ENCODE measurements at regions not wholly inside any gene's neighbourhood (a gene's known extent, or its start where the extent isn't known, plus 50 kb on each side); places are given as distances from the start of the nearest gene placed in this dataset.

- no peak for DNase-seq
Measured at GRCh38 chr1:95686217-95686616, 452.2 kb downstream of the RWDD3 start.

GRCh38 chr1:95699149-95699953 lies 465.3 kb downstream of the RWDD3 start:
- no peak for DNase-seq

DNA sequence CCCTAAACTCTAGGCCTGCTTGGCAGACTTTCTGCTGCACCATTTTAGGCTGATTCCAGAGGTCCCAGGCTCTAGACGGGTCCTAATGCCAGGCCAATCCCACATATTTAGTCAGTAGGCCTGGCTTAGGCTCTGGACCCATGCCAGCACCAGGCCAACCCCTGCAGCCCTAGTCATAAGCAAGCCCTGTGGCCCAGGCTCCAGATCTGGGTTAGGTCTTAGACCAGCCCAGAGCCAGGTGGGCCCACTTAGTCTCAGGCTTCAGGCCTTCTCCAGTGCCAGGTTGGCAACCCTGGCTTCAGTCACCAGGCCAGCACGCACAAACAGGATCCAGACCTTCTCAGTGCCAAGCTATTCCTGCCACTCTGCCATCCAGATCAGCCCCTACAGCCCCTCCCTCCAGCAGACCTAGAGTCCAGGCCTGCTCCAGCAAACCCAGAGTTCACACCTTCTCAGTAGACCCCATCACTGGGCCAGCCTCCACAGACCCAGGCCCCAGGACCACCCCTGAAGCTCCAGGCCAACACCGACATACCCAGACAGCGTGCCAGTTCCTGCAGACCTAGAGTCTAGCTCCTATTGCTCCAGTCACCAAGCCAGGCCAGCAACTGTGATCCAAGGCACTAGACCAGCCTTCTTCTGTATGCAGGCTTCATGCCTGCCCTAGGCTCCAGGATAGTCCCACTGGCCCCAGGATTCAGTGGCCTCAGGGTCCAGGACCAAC lies 467.6 kb downstream of the RWDD3 start:
- no peak for DNase-seq

GRCh38 chr1:95703046-95703445 lies 469.0 kb downstream of the RWDD3 start:
- DNase-seq = no peak

GRCh38 chr1:95716097-95716496 lies 482.1 kb downstream of the RWDD3 start:
- DNase-seq = no peak

- DNase-seq = no peak
Measured at GRCh38 chr1:95716550-95716949, 482.5 kb downstream of the RWDD3 start.

DNA sequence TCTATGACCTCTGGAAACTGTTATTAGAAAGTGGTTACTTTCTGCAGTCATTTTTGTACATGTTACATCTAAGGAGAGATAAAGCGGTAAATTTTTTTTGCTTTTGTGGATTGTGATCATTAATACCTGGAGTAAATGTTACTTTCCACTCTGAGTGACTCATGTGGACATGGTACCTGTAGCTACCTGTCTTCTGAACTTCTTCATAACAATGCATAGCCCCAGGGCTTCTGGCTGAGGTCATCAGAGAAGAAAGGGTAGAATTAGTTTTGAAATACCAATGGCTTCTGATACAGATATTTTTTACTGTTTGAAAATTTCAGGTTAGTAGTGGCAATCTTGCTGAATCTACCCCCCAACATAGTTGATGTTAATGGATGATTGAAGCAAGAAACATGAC lies 489.3 kb downstream of the RWDD3 start:
- no peak for DNase-seq

DNA sequence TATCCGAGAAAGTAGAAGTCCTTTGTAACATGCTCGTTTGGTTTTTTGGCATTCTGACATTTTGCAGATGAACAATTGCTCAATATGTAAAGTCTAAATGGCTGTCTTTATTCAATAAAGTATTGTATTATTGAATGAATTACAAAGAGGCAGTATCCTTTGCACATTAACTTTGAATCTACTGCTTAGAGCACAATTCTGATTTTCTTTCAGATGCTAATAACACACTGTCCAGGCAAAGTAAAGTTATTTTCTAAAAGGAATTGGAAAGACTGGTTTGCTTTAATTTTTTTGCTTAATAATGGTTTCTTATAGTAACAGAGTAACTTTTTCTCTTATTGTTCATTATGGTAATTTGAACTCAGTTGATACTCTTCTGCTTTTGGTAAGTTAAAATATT lies 494.8 kb downstream of the RWDD3 start:
- DNase-seq = no peak

DNA sequence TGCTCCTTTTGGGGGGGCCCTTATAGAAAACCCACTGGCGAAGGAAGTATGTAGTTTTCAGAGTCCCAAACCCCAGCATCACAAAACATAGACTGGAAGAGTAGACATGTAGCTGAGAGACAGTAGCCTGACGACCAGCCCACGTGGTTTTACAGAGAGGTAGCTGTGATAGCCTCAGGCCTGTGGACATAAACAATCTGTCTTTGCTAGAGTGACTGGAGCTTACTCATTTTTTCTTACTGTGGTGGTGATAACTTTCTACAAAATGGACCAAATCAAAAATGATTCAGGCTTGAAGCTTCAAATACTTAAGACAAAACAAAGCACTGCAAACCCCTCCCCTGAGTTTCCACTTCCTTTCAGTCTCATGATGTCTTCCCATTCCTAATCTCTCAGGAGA lies 497.0 kb downstream of the RWDD3 start:
- DNase-seq = no peak

DNA sequence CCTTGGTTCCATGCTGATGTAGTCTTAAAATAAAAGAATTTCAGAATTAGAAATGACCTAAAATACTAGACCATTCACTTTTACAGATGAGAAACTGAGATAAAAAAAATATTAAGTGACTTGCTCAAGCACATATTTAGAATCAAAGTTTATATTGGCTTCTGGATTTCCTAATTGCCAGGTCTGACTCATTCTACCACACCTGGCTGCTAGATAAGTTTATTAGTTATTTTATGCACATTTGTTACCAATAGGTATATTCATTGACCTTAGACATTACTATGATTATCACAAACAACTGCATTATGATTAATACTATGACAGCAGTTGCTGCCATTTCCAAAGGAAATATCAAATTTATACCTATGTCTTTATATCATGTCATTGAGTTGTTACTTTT lies 497.5 kb downstream of the RWDD3 start:
- DNase-seq = no peak

- DNase-seq = no peak
Measured at GRCh38 chr1:95733031-95733430, 499.0 kb downstream of the RWDD3 start.

- no peak for DNase-seq
Measured at GRCh38 chr1:95733671-95734070, 499.7 kb downstream of the RWDD3 start.

GRCh38 chr1:95734560-95734959 lies 500.6 kb downstream of the RWDD3 start:
- no peak for DNase-seq

- no peak for DNase-seq
Measured at GRCh38 chr1:95742591-95743089, 508.6 kb downstream of the RWDD3 start.

DNA sequence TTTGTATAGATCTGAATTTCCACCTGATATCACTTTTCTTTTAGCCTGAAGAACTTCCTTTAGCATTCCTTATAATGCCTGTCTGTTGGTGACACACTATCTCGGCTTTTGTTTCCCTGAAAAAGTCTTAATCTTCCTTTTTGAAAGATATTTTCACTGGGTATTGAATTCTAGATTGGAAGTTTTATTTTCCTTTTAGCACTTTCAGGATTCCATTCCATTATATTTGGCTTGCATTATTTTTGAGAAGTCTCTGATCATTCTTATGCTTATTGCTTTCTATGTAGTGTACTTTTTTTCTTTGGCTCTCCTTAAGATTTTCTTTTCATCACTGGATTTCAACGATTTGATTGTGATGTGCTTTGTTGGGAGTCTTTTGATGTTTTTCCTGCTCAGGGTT lies 510.7 kb downstream of the RWDD3 start:
- no peak for DNase-seq

- no peak for DNase-seq
Measured at GRCh38 chr1:95752515-95753381, 518.7 kb downstream of the RWDD3 start.

DNA sequence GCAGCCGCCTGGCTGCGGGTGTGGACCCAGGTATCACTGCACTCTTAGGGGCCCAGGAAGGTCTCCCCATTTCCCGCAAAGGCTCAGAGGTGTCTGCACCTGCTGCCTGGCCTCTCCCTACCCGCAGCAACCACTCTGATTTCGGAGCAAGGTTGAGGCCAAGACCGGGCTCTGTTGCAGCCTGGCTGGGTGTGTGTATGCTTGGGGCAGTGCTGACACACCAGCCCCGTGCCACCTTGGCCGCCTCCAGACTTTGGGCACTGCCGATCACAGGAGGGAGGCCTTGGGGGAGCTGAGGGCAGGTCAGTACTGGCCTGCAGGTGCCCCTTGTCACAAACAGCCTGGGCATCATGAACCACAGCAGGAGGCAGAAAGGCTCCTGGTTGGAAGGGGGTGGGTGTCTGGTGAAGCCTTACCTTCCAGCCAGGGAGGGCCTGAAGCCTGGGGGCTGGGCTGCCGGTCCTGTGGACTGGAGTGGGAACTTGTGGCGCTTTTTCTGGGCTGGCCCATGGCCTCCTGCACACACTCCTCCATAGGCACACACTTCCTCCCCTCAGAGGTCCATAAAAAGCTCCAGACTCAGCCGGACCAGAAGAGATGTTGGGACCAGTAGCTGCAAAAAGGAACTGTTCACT lies 519.5 kb downstream of the RWDD3 start:
- no peak for DNase-seq

DNA sequence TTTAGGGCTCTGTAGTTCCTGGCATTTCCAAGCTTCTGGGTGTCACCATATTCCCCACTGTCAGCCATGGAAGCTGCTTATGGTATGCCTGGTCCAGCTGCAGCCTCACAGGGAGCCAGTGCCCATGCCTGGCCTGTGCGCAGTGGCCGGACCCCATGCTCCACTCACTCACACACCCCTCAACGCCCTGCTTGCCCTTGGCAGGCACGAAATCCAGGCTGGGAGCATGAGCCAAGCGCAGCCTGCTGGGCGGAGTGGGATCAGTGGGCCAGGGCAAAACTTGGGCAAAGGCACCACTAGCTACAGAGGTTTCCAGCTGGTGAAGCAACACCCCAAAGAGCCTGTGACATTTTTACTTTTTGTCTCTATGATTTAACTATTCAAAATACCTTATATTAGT lies 520.4 kb downstream of the RWDD3 start:
- DNase-seq = no peak

- no peak for DNase-seq
Measured at GRCh38 chr1:95766036-95766435, 532.0 kb downstream of the RWDD3 start.

GRCh38 chr1:95770581-95770980 lies 536.6 kb downstream of the RWDD3 start:
- DNase-seq = no peak

DNA sequence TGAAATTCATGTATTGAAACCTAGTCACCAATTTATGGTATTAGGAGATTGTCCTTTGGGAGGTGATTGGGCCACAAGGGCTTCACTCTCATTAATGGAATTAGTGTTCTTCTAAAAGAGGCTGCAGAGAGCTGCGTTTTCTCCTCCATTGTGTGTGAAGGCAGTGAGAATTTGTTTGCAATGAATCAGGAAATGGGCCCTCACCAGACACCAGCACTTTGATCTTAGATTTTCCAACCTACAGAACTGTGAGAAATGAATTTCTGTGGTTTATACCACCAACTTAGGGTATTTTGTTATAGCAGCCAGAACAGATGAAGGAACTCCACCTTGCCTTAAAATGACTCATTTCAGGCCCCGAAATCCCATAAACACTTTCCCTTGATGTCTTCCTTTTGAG lies 544.2 kb downstream of the RWDD3 start:
- DNase-seq = no peak

GRCh38 chr1:95780836-95781235 lies 546.8 kb downstream of the RWDD3 start:
- DNase-seq = no peak

DNA sequence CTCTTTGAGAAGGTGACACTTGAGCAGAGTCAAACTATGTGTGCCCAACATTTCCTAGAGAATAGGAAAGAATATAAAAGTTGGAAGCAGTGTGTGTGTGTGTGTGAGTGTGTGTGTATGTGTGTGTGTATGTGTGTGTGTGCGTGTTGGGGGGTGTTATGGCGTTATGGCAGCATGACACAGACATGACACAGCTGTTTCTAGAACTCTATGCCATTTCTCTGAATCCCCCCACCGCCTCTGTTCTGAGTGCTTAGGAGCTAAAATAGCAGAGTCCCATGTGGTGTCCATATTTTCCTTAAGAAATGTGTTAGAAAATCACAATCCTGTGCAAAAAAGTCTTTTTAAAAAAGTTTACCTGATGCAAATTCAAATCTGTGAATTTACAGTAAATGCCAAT lies 556.1 kb downstream of the RWDD3 start:
- no peak for DNase-seq

All from inflammatory macrophage treated with lipopolysaccharide for 4 hours (primary cell).